ENCODE measurements at regions not wholly inside any gene's neighbourhood (a gene's known extent, or its start where the extent isn't known, plus 50 kb on each side); places are given as distances from the start of the nearest gene placed in this dataset.

GRCh38 chr6:44665683-44666082, 278.2 kb downstream of the CDC5L start:
- no peak for DNase-seq

DNA sequence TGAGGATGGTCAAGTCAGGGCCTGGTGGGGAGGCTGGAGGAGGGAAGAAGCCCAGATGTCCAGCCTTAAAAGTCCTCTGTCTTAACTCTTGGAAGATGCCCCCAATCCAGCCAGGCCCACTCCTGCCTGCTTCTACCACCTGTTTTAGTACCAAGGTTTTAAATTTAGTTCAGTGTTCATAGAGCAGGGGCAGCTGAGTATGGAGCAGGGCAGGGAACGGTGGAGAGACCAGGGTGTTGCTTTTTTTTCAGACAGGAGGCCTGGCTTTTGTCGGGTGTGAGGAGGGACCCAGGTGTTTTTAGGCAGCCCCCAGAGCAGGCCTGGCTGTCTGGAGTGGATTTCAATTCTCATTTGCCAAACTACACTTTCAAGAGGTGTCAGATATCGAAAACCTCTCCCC, 278.8 kb downstream of the CDC5L start:
- no peak for DNase-seq

GRCh38 chr6:44667226-44667625, 279.7 kb downstream of the CDC5L start:
- no peak for DNase-seq

DNA sequence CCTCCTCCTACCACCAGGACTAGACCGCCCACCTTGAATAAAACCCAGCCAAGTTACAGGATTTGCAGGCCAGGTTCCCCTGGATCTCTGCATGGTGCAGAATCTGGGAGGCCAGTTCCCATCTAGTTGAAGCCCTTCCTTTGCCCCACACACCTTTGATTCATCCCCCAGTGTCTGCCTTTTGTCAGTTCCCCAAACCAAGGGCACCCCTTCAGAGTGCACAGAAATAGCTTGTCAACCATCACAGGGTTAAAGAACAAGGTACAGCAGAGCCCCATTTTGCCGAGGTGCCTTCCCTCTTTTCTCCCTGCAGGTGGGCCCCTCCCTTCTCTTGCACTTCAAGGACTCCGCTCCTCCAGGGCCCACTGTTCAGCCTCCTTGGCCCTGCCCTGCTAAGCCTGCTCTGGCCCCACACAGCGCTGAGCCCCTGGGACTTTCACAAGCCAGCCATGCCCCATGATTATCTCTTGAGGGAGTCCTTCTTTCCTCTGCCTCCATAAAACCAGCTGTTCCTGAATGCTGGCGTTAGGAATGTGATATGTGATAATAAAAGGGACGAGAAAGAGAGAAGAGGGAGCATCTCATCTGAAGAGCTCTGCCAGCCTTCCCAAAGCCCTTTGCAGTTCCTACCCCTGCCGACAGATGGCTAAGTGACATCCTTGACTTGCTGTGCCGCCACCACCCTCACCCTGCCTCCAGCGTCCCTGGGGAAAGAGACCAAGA, 280.3 kb downstream of the CDC5L start:
- DNase-seq = peak; percentile 24

GRCh38 chr6:44668391-44668930, 281.0 kb downstream of the CDC5L start:
- DNase-seq = no peak

GRCh38 chr6:44668976-44669934, 281.7 kb downstream of the CDC5L start:
- no peak for DNase-seq

DNA sequence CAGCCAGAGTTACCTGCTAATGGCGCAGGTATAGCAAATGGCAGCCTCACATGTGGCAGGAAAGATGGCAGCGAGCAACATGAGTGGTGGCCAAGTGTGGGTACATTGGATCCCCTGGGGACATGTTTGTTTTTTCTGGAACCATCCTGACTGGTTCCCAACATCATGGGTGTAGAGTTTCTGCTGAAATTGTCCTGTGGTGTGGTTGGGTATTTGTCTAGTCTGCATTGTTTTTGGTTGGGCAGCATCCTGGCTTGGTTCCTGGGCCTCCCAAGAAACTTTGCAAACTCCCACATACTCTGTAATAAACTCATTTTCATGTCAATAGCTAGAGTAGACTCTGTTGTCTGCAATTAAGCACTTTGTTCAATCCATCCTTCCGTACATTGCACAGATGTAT, 282.6 kb downstream of the CDC5L start:
- DNase-seq = no peak

DNA sequence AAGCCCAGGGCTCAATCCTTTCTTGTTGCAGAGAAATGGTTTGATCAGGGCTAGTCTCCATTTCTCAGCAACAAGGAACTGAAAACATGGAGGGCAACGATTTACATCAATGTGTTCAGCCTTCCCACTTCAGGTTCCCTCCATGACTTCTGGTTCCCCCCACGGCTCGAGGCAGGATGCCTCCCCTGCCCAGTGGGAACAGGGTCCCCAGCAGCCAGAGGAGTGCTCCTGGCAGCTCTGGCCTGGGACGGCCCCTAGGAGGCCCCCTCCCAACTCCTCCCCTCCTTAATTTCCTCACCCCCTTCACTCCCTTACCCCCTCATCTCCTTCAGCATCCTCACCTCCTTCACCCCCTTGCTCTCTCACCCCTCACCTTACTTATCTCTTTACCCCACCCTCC, 283.8 kb downstream of the CDC5L start:
- no peak for DNase-seq

DNA sequence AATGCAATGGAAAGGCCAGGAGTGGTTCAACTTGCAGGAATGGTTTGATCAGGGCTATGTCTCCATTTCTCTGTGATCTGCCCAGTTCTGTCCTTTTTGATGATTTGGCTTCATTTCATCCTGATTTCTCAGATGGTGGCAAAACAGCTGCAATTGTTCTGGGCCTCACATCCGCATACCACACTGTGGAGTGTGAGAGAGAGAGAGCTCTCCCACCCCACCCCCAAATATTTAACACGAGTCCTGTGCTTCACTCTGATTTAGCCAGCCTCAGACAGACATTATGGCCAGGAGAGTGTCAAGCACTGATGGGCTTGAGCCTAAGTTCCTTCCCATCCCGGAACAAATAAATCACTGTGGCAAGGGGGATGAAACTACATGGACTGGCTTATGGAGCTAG, 284.6 kb downstream of the CDC5L start:
- no peak for DNase-seq

DNA sequence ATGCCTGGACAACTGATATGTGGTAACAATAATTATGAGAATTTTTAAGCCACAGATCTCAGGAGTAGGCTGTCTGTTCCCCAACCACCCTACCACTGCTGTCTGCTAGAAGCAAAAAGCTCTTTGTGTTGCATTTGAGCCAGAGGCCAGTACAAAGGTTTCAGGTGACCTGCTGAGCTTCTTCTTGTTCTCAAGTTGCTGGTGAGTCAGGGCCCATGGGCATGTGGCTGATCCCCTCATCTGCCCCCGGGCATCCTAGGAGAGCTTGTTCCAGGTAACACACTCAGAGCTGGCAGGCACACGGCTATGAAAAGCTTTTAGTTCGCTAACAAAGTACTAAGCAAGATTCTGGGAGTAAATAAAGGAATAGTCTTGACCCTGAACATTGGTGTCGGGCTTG, 285.3 kb downstream of the CDC5L start:
- DNase-seq = no peak

- no peak for DNase-seq
Measured at GRCh38 chr6:44674226-44675155, 287.0 kb downstream of the CDC5L start.

GRCh38 chr6:44675449-44675848, 287.9 kb downstream of the CDC5L start:
- no peak for DNase-seq

DNA sequence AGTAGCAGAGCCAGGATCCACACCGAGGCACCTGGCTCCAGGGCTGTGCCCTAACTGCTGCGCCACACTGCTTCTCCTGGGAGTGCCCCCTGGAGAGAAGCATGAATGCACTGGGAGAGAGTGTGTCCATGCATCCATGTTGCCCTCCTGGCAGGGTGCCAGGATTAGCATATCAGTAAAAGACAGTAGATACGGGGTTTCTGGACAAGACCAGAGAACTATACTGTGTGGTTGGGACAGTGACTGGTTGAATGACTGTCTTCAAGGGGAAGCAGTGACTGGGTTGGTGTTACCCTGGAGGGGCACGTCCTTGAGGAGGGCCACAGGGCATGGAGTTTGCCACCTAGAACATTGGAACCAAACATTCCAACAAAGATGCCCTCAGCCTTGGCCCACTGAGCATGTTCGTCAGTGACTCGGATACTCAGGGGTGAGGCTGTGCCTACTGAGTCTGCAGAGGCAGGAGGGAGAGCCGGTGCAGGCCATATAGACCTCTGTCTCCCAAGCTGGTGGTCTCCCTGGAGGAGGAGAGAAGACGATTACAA, 288.8 kb downstream of the CDC5L start:
- DNase-seq = no peak

GRCh38 chr6:44676826-44677433, 289.4 kb downstream of the CDC5L start:
- DNase-seq = no peak

DNA sequence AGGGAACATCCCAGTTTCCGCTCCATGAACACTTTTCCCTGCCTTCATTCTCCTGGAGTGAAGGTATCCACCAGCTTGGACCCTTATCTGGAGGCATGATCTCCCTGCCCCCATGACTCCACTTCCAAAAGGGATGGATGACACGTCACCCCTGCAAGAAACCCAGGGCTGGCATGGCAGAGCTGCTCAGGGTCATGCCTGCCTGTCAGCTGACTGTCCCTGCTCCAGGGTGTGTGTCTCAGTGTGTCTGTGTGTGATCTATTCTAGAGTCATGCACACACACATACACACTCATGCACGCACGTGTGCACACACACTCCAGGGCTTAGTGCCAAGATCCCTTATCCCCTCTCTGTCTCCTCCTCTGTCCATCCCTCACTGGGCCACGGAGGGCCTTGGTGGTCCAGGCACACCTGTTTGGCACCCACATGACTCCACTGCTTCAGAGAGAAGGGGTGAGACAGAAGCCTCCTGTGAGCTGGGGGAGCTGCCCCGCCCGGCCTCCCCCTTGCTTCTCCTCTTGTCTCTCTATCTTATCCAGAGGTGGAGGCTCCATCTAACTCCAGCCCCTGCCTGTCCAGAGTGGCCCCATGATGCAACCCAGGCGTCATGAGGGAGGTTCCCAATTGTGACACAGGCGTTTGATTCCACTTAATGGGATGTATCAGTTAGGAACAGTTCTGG, 290.9 kb downstream of the CDC5L start:
- no peak for DNase-seq

DNA sequence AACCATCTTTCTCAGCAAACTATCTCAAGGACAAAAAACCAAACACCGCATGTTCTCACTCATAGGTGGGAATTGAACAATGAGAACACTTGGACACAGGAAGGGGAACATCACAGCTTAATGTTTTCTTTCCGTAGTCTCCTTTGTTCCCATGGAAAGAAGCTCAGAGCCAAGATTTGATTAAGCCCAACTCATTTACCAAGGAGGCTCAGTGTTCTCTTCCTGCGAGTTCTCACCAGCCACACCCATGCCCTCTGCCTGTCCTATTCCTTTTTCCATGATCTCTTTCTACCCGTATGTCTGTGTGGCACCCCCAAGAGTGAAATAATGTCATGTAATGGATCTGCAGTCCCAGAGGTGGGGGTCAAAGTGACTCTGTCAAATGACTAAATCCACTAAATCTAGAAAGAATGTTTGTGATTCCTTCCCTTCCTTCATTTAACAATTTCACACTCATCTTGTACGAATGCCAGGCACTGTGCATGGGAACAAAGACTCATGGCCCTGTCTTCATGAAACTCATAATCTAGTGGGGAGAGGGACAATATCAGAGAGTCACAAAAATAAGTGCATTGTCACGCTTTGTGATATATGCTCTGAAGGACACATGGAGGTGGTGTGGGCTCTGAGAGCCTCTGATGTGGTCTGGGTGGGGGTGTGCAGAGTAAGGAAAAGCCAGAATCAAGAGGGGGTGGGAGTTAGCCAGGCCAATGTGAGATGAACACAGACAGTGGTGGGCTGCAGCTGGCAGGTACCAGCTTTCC, 292.1 kb downstream of the CDC5L start:
- no peak for DNase-seq

DNA sequence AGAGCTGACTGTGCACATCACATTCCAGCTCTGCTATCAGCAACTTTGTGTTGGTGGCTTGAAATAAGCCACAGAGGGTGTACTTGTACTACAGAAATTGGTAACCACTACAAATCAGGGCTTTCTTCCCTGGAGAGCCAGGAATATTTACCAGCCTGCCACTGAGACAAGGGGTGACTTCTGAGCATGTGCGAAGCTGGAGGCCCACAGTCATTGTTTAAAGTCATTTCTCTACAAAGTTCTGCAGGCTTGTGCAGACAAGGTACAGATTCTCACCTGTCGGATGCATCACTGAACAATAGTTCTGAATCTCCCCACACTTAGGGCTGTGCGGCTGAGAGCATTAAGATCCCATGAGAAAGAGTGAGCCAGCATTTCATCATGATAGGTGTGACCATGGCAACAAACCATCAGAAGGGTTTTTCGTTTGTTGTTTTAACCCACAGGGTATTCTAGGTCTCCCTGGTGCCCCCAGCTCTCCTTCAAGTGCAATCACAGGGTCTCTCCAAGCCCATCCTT, 292.8 kb downstream of the CDC5L start:
- no peak for DNase-seq

- DNase-seq = no peak
Measured at GRCh38 chr6:44681761-44682160, 294.3 kb downstream of the CDC5L start.

- no peak for DNase-seq
Measured at GRCh38 chr6:44682280-44682679, 294.8 kb downstream of the CDC5L start.
